GM19239 (cell line): ENCODE measurements at regions not wholly inside any gene's neighbourhood (a gene's known extent, or its start where the extent isn't known, plus 50 kb on each side); places are given as distances from the start of the nearest gene placed in this dataset.

Experiments
- DNase-seq: peaks from one replicate; pipeline ENCODE4 v3.0.0; 2011; ENCODE audit warnings: low spot score; ENCODE audit not compliant: insufficient read length
- FAIRE-seq: peaks from 2 replicates; lab custom pipeline; 2011; peaks lifted over from hg19 to GRCh38; lab: Jason Lieb, UNC

DNA sequence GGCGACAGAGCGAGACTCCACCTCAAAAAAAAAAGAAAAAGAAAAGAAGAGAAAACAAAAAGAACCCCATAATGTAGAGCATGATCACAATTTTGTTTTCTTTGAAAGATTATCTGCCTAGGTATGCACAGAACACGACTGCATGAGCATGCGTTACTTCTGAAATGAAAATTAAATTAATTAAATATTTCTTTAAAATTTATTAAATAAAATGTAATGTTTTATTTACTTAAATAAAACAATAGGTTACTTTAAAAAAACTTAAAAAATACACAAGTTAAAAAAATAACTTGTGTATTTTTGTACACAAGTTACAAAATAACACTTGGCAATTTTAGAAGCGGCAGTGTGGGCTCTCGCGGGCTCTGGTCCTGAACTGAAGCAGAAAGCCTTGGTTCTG lies 107.8 kb downstream of the TFAP2A start:
- FAIRE-seq (no peak), DNase-seq (no peak)

DNA sequence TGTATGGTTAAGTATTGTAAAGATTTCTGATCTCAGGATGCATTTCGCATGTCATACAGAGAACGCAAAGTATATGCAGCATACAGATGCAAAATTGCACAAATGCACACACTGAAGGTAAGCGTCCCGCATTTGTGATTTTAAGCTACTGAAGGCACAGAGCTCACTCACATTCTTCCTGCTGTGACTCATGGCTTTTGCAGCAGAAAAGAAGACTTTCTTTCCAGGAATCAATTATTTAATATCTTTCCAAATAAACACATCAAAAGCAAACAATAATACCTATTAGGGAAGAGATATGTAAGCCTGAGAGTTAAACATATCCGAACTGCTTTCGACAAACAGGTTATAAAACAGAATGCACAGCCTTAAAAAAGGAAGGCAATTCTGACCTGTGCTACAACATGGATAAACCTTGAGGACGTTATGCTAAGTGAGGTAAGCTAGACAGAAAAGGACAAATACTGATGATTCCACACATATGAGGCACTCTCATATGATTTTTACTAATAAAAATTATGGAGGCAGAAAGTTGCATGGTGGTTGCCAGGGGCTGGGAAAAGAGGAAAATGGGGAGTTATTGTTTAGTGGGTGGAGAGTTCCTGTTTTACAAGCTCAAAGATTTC lies 109.0 kb downstream of the TFAP2A start:
- DNase-seq (no peak), FAIRE-seq (no peak)

DNA sequence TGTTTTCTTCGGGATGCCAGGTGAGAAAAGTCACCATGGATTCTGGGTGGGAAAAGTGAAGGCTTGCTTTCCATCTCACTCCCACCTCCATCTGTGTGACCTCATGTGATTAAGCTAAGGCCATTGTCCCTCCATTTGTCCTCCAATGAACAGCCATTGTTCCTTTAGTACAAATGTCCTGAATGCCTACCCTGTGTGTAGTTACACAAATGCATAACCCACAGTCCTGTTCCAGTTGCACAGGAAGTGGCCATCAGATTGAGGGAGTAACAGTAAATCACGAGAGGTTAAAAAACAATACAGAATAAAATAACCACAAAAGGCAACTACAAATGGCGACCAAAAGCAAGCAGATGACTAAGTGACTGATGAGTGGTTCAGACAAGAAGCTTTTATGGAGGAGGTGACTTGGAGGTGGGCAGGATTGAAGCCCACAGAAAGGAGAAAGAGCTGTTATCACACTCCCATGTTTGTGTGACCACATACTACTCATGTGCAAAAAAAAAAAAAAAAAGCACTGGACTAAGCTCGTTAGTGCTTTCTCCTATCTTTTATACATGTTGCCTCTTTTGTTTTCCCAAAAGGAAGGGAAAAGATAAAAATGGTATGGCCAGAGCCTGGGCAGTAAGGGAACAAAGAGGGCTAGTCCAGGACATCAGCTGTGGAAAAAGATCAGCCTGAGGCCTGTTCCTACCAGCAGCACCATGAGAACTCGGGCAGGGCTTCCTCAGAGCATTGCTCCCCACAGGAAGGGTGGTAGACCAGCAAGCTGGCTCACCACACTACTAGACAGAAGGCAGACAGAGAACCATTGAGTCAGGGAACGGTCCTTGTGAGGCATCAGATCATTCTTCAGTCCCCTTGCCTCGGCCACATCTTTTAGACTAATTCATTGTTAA lies 111.0 kb downstream of the TFAP2A start:
- no peak for FAIRE-seq

DNA sequence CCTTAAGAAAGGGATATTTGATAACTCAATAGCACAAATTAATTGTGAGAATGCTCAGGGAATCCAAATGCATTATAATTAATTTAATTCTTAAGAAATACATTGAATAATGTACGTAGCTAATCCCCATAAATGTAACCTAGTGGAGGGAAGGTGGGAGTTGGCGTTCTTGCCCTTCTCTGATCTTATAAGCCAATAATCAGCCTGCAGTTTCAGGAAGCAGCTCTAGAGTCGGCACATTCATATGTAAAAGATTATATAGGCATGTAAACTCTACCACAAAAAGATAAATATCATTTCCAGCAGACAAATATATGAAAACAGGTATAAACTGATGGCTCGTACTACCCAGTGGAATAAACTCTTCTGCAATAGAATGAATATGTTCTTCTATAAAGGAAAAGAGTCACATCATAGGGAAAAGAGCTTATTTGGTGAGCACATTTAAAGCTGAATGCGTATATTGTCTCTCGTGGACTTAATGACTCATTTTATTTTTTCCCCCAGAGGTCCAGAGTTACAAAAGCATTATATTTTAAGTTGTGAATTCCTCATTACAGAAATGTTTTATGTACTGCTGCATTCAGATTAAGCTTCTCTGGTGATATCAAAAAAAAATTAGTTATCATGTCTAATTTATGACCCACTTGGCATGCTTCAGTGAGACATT lies 112.2 kb downstream of the TFAP2A start:
- DNase-seq (no peak), FAIRE-seq (no peak)

More for the DNA sequence above, 111.0 kb downstream of the TFAP2A start:
- no peak for DNase-seq

DNA sequence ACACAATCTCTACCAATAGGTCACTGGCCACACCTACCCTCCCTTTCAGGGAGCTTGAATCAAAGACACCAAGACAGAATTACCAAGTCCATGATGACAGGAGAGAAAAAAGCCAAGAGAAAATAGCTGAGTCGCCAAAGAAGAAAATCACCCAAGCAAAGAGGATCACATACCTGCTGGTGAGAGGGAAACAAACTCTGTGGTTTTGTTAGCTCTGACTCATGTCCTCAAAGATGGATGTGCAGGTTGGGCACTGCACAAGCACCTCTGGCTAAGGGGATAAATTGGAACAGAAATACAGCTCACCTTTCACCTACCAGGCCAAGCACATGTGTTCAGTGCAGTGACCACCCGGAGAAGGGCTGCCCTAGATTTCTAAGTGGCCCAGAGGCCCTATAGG lies 114.8 kb downstream of the TFAP2A start:
- FAIRE-seq (no peak), DNase-seq (no peak)

DNA sequence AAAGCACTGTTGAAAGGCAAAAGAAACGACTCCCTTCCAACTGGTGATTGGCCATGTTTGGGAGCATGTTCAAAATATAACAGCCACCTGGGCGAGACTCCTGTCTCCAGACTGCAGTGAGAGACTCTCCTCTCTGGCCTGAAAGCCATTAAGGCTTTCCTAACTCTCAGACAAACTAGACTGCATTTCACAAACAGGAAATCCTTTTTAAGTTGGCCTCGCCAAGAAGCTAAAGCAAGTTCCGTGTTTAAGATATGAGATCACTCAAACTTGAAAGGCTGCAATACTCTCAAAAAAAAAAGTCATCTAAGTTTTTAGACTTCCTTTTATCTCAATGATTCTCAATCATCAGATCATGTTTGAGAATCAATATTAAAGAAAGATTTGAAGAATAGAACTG lies 117.0 kb downstream of the TFAP2A start:
- FAIRE-seq (no peak), DNase-seq (no peak)

DNA sequence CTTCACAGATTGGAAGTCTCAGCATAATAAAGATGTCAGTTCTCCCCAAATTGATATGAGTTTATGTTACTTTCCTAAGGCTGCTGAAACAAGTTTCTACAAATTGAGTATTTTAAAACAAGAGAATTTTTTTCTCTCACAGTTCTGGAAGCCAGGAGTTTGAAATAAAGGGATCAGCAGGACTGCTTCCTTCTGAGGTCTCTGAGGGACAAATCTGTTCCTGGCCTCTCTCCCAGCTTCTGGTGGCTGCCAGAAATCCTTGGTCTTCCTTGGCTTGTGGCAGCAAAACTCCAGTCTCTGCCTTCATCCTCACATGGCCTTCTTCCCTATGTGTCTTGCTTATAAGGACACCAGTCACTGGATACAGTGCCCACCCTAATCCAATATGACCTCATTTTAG lies 136.1 kb downstream of the TFAP2A start:
- FAIRE-seq (no peak), DNase-seq (no peak)

DNA sequence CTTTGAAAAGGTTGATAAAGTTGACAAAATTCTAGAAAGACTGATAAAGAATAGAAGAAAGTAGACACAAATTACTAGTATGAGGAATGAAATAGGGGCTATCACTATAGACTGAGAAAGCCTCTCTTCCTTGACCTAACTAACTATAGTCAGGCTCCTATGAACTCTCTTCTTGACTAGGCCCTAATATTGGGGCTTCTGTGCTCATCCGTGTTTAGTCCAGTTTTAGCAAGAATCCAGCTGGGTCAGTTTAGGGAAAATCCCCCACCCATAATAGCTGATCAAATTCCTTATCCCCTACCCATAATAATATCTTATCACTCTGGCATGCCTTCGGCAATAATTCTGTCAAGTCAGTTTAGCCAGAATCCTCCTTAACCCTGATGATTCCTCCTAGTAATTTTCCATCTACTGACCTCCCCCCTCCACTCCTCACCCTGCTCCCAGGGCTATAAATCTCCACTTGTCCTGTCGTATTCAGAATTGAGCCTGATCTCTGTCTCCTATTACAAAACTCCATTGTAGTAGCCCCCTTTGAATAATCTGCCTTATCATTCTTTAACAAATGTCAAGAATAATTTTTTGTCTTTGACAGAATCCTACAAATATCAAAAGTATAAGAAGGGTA lies 138.1 kb downstream of the TFAP2A start:
- DNase-seq (no peak), FAIRE-seq (no peak)

DNA sequence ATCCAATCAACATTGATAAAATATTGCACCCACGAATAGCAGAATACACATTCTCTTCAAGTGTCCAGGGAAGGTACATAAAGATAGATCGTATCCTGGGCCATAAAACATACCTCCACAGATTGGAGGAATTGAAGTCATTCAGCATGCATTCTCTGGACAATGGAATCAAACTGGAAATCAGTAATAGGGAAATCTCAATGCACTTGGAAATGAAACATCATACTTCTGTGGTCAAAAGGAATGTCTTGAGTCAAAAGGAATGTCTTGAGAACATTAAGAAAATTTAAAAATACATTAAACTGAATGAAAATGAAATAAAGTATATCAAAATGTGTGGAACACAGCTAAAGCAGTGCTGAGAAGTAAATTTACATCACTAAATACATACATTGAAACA lies 138.8 kb downstream of the TFAP2A start:
- FAIRE-seq, result no peak
- no peak for DNase-seq

DNA sequence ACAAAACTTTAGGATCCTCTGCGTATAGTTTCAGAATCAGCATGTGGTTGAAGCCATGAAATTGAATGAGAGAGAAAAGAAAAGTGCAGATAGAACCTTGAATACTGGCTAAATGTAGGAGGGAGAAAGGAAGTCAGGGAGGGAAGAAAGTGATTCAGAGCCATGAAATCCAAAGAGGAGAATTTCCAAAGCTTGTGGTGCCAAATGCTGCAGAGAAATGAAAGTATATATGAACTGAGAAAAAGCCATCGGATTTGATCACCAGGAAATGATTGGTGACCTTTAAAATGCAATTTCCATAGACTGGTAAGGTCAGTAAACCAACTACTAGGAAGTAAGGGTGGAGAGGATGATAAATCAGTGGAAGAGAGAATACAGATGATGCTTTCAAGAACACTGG lies 142.3 kb downstream of the TFAP2A start:
- DNase-seq (no peak), FAIRE-seq (no peak)

DNA sequence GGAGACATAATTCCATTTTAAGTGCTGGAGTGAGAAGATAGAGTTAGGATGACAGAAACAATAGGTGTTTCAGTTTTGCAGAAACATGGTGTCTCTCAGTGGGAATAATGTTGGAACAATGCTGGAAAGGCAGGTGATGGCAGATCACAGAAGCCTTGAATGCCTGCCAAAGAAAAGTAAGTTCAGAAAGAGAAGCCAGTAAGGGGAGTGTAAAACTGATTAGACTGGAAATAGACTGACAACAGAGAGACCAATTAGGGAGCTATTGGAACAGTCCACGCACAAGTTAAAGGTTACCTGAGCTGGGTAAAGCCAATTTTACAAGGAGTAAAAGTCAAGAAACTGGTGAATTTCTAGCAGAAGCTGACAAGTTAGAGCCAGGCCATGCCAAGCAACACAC lies 142.9 kb downstream of the TFAP2A start:
- DNase-seq (no peak), FAIRE-seq (no peak)

DNA sequence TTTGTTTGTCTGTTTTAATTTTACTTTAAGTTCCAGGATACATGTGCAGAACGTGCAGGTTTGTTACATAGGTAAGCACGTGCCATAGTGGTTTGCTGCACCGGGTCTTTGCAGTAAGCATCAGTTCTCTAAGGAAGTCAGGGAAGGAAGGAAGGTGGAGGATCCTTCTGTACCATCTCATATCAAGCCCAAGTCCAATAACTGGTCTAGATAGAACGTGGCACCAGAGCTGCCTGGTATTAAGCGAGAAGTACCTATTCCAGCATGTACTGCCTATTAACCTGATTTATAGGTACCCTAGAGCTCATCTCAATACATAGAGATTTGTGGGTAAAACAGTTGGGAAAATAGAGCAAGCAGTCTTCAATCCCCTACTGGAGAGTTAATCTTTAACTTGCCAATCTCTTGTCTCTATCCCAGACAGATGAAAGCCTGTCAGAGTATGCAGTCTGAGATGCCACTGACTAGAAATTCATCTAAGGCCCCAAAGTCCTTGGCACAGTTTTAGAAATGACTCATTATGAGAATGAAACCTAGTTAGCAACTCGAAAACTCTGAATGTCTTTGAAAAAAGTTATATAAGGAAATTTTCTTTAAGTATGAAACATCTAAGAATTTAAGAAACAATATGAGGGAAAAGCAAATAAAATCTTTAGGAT lies 144.9 kb downstream of the TFAP2A start:
- DNase-seq (no peak), FAIRE-seq (no peak)

DNA sequence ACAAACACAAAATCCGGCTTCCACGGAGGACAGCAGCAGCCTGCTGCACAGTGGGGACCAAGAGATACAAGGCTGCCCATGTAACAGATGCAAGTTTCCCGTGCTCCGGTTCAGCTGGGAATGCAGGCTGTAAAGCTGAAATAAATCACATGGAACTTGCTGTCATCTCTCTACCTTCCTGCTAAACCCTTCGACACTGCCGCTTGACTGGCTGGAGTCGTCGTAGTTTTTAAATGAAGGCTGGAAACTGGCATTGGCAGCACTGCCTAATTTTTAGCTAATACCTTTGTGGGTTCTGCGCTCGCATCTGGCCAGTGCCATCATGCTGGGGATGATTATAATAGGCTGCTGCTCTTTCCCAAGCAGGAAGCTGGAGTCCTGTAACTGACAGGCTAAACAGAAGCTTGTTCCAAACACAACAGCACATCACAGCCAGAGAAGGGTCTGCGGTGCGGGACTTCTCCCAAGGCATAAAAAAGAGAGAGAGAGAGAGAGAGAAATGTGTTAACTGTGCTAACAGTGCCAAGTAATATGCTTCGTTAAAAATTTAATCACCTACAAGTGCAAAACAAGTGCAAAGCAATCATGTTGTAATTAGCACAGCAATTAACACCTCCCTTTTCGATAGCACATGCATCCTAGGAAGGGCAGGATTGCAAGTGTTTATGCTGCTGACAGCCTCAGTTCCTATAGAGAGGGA lies 146.1 kb downstream of the TFAP2A start:
- no peak for DNase-seq
- no peak for FAIRE-seq

DNA sequence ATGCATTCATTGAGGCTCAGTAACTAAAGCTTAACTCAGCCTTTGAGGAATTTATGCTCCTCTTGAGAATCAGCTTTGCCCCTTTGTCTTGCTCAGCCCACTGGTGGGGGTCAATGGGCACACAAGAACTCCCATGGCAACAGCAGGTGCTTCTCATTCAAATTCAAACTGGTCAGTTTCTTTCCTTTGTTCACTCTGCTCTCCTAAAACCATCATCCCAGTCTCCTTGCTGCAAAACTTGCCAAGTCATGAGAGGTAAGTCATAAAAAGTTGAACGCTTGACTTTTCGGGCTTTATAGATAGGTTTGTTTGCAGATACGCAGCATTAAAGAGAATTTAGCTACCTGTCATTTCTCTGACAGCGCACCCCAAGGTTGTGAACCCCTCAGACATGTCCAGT lies 146.8 kb downstream of the TFAP2A start:
- no peak for DNase-seq
- FAIRE-seq, result no peak

DNA sequence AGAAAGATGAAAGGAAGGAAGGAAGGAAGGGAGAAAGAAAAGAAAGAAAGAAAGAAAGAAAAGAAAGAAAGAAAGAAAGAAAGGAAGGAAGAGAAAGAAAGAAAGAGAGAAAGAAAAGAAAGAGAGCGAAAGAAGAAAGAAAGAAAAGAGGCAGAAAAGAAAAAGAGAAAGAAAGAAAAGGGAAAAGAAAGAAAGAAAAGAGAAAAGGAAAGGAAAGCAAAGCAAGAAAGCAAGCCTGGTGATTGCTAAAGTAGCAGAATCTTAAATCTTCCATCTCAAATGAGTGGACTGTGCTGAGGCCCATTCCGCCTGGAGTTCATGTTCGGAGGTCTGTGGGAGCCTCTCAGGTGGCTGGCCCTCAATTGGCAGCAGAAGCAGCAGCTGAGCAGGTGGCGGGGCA lies 148.4 kb downstream of the TFAP2A start:
- no peak for FAIRE-seq
- DNase-seq, result no peak

DNA sequence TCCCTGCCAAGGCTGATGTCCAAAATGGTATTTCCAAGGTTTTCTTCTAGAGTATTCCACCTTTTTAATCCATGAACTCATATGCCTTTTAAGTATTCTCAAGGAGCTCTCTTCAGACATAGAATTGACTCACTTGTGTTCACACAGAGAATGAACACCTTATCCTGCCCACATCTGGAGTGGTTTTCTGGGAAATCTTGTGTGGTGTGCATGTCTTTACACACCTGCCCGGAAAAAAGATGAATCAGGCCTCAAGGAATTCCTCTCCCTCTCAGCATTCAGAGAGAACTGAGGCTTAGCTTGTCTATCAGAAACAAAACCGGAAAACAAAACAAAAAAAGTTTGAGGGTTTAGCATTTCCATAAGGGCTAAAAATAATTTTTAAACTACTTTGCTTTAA lies 148.8 kb downstream of the TFAP2A start:
- FAIRE-seq (no peak), DNase-seq (no peak)

DNA sequence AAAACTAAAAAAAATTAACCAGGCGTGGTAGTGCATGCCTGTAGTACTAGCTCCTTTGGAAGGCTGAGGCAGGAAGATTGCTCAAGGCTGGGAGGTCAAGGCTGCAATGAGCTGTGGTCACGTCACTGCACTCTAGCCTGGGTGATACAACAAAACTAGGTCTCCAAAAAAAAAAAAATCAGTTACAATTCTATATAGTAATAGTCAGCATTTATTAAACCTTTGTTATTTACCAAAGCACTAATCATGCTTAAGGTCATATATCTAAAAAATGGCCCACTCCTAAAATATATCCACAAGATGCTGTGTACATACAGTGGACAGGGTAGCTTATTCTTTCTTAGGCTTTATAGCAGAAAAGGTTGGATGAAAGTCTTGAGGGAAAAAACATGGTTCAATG lies 152.4 kb downstream of the TFAP2A start:
- FAIRE-seq (no peak), DNase-seq (no peak)

DNA sequence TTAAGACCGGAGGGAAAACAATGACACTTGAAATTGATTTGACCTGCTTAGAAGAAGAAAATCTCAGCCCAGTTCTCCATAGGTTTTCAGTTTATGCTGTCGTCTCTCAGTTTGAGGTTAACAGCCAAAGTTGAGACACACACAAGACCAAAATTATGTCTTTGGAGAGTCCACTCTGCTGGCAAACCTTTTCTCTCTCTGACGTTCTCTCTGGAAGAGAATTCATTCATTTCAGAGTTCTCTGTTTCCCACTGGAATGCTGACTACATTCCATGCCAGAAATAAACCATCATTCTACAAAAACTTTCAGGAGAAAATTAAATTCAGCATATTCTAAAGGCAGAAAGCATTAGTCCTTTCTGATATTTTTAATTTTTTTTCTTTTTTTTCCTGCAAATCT lies 155.2 kb downstream of the TFAP2A start:
- FAIRE-seq, result no peak
- DNase-seq, result no peak

DNA sequence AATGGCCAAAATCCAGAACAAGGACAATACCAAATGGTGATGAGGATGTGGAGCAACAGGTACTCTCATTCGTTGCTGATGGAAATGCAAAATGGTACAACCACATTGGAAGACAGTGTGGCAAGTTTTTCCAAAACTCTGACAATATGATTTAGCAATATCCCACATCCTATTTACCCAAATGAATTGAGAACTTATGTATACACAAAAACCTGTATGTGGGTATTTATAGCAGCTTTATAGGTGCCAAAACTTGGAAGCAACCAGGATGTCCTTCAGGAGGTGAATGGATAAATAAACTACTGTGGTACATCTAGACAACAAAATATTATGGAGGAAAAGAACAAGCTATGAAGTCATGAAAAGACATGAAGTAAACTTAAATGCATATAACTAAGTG lies 156.5 kb downstream of the TFAP2A start:
- FAIRE-seq, result no peak
- DNase-seq, result no peak
